NOMO-1 (cell line): ENCODE measurements at regions not wholly inside any gene's neighbourhood (a gene's known extent, or its start where the extent isn't known, plus 50 kb on each side); places are given as distances from the start of the nearest gene placed in this dataset.
"Not testable (repeated sequence)": the region's sequence is repeated elsewhere in the genome, so short reads cannot be mapped to it uniquely, and the experiment has no call there.

Source experiments
- DNase-seq, 2 experiments: peaks; one replicate each; lab custom pipeline; 2025; ENCODE audit not compliant: unreplicated experiment in 2 of 2; lab: John Stamatoyannopoulos, UW

GRCh38 chr4:30122711-30123110, 597.5 kb upstream of the PCDH7 start:
- no peak for DNase-seq

- DNase-seq: not testable (repeated sequence)
Observed at GRCh38 chr4:30124621-30125020, 595.5 kb upstream of the PCDH7 start.

- DNase-seq: no peak
Observed at GRCh38 chr4:30125868-30126267, 594.3 kb upstream of the PCDH7 start.

GRCh38 chr4:30126351-30126750, 593.8 kb upstream of the PCDH7 start:
- no peak for DNase-seq

- DNase-seq: not testable (repeated sequence)
Observed at GRCh38 chr4:30148828-30149227, 571.3 kb upstream of the PCDH7 start.

GRCh38 chr4:30149539-30149938, 570.6 kb upstream of the PCDH7 start:
- not testable (repeated sequence) for DNase-seq

GRCh38 chr4:30153427-30153826, 566.7 kb upstream of the PCDH7 start:
- DNase-seq: no peak

- no peak for DNase-seq
Observed at GRCh38 chr4:30160140-30160539, 560.0 kb upstream of the PCDH7 start.

- no peak for DNase-seq
Observed at GRCh38 chr4:30172416-30172815, 547.8 kb upstream of the PCDH7 start.

GRCh38 chr4:30181512-30181911, 538.7 kb upstream of the PCDH7 start:
- DNase-seq: no peak

- DNase-seq: no peak
Observed at GRCh38 chr4:30181918-30182317, 538.3 kb upstream of the PCDH7 start.

GRCh38 chr4:30182786-30183185, 537.4 kb upstream of the PCDH7 start:
- no peak for DNase-seq

GRCh38 chr4:30191902-30192301, 528.3 kb upstream of the PCDH7 start:
- DNase-seq: no peak

GRCh38 chr4:30207389-30207788, 512.8 kb upstream of the PCDH7 start:
- no peak for DNase-seq

- no peak for DNase-seq
Observed at GRCh38 chr4:30208731-30209435, 511.3 kb upstream of the PCDH7 start.

GRCh38 chr4:30215973-30216372, 504.2 kb upstream of the PCDH7 start:
- DNase-seq: not testable (repeated sequence)

GRCh38 chr4:30245140-30245539, 475.0 kb upstream of the PCDH7 start:
- no peak for DNase-seq

GRCh38 chr4:30256116-30256832, 463.9 kb upstream of the PCDH7 start:
- no peak for DNase-seq

GRCh38 chr4:30258949-30259348, 461.2 kb upstream of the PCDH7 start:
- DNase-seq: no peak

- no peak for DNase-seq
Observed at GRCh38 chr4:30262379-30262778, 457.8 kb upstream of the PCDH7 start.

GRCh38 chr4:30264465-30264864, 455.7 kb upstream of the PCDH7 start:
- no peak for DNase-seq

- no peak for DNase-seq
Observed at GRCh38 chr4:30265716-30266115, 454.5 kb upstream of the PCDH7 start.
